Right lobe of liver (tissue), 4 donors: ENCODE measurements at regions not wholly inside any gene's neighbourhood (a gene's known extent, or its start where the extent isn't known, plus 50 kb on each side); places are given as distances from the start of the nearest gene placed in this dataset.

Source experiments
- POLR2A ChIP-seq: fragments of 450-650 bp; IDR thresholded peaks from one replicate; pipeline ENCODE4 v1.6.1; 2017; ENCODE audit warnings: antibody characterized with exemption, mild to moderate bottlenecking
- TF ChIP-seq, protein P1 (sequence below), 4 donors: fragments of 200-600 bp in 3 of 4; fragments of 450-650 bp in 1 of 4; IDR thresholded peaks; one replicate each; pipeline versions ENCODE4 v1.5.1 to v1.8.0; 2016 to 2022; ENCODE audit warnings: antibody characterized with exemption in 4 of 4, mild to moderate bottlenecking in 2 of 4
- donor health status: DM: no; HTN: no; CAD: no.
- donor health status: DM: no; HTN: no; CAD: no.
- donor health status: DM: no; HTN: yes; CAD: no.

DNA sequence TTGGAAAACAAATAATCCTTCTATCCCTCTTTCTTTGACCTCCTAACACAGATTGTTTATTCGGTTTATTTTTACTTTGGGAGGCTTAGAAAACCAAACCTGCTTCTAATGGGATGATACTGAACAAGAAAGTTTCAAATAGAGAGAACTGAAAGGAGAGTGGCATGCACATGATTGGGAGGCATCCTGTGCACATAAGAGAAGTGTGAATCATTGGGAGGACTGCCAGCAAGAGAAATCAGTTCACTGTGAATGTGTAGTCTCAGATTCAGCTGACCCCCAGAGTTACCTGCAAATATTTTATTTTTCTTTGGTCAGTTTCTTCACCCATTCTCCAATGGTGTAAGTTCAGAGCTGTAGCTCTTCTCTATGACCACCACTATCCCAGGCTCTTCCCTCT, 1363.2 kb upstream of the ACVR2A start:
- TF ChIP-seq, protein P1, sequence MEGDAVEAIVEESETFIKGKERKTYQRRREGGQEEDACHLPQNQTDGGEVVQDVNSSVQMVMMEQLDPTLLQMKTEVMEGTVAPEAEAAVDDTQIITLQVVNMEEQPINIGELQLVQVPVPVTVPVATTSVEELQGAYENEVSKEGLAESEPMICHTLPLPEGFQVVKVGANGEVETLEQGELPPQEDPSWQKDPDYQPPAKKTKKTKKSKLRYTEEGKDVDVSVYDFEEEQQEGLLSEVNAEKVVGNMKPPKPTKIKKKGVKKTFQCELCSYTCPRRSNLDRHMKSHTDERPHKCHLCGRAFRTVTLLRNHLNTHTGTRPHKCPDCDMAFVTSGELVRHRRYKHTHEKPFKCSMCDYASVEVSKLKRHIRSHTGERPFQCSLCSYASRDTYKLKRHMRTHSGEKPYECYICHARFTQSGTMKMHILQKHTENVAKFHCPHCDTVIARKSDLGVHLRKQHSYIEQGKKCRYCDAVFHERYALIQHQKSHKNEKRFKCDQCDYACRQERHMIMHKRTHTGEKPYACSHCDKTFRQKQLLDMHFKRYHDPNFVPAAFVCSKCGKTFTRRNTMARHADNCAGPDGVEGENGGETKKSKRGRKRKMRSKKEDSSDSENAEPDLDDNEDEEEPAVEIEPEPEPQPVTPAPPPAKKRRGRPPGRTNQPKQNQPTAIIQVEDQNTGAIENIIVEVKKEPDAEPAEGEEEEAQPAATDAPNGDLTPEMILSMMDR (IDR thresholded peaks at IDR 0.05), result no peak
- TF ChIP-seq POLR2A, result no peak
